Thyroid gland (tissue), 4 donors: ENCODE measurements at regions not wholly inside any gene's neighbourhood (a gene's known extent, or its start where the extent isn't known, plus 50 kb on each side); places are given as distances from the start of the nearest gene placed in this dataset.

Experiments
- POLR2A ChIP-seq, 2 donors: fragments of 450-650 bp; IDR thresholded peaks; one replicate each; pipeline ENCODE4 v1.6.1; 2017; ENCODE audit warnings: antibody characterized with exemption in 2 of 2, mild to moderate bottlenecking in 2 of 2, moderate library complexity in 1 of 2
- TF ChIP-seq, protein P1 (sequence below), 6 experiments: fragments of 200-600 bp in 3 of 6; fragments of 450-650 bp in 3 of 6; sonication (generic) in 3 of 6; IDR thresholded peaks; one replicate each; pipeline ENCODE4 v1.5.1; 2016 to 2019; ENCODE audit warnings: antibody characterized with exemption in 6 of 6, mild to moderate bottlenecking in 2 of 6, inconsistent platforms in 1 of 6, moderate library complexity in 1 of 6

DNA sequence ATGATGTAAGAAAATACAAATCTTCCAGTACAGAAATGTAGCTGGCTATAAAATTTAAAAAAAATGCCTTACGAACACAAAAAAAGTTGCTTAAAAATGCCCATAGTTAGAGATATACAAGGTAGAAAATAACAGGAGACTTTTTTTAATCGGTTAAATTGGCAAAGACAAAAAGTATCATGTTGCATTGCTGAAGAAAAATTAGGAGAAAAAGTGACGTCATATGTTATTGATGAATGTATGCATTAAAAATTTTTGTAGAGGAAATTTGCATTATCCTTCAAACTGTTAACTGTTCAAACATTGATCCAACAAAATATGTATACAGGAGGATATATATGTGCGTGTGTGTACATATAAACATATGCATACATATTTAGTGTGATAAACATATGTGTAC, 1634.4 kb upstream of the PCDH7 start:
- no peak for TF ChIP-seq POLR2A (IDR thresholded peaks at IDR 0.05)
- TF ChIP-seq, protein P1, sequence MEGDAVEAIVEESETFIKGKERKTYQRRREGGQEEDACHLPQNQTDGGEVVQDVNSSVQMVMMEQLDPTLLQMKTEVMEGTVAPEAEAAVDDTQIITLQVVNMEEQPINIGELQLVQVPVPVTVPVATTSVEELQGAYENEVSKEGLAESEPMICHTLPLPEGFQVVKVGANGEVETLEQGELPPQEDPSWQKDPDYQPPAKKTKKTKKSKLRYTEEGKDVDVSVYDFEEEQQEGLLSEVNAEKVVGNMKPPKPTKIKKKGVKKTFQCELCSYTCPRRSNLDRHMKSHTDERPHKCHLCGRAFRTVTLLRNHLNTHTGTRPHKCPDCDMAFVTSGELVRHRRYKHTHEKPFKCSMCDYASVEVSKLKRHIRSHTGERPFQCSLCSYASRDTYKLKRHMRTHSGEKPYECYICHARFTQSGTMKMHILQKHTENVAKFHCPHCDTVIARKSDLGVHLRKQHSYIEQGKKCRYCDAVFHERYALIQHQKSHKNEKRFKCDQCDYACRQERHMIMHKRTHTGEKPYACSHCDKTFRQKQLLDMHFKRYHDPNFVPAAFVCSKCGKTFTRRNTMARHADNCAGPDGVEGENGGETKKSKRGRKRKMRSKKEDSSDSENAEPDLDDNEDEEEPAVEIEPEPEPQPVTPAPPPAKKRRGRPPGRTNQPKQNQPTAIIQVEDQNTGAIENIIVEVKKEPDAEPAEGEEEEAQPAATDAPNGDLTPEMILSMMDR (IDR thresholded peaks at IDR 0.05), result no peak
